ENCODE measurements at regions not wholly inside any gene's neighbourhood (a gene's known extent, or its start where the extent isn't known, plus 50 kb on each side); places are given as distances from the start of the nearest gene placed in this dataset.

- TF ChIP-seq POLR2A (IDR thresholded peaks at IDR 0.05) (no peak), CTCF (IDR thresholded peaks at IDR 0.05) (no peak), POLR2AphosphoS5 (IDR thresholded peaks at IDR 0.05) (no peak), EP300 (IDR thresholded peaks at IDR 0.05) (no peak)
These were observed 71.0 kb upstream of the CPSF6 start for GRCh38 chr12:69168363-69168762.
